Body of pancreas (tissue), 4 donors: ENCODE measurements at regions not wholly inside any gene's neighbourhood (a gene's known extent, or its start where the extent isn't known, plus 50 kb on each side); places are given as distances from the start of the nearest gene placed in this dataset.

Experiments
- ATAC-seq: fragments of 150-250 bp; one replicate; pipeline ENCODE4 v1.9.1; 2016
- DNase-seq, 4 donors: peaks; one replicate each; pipeline ENCODE4 v3.0.0-alpha.2; 2019
- H3K27ac ChIP-seq, 4 donors: fragments of 200-600 bp; sonication (generic); 1 replicate in 3 of 4; 2 replicates in 1 of 4; pipeline versions ENCODE4 v1.5.1 to v1.6.1; 2016 to 2019; ENCODE audit warnings: mild to moderate bottlenecking in 1 of 4, mixed read lengths in 1 of 4, moderate library complexity in 1 of 4
- H3K27me3 ChIP-seq, 2 donors: fragments of 200-600 bp; sonication (generic); one replicate each; pipeline ENCODE4 v1.6.0; 2016; ENCODE audit warnings: mild to moderate bottlenecking in 1 of 2
- H3K36me3 ChIP-seq, 2 donors: fragments of 200-600 bp; sonication (generic); replicated peaks in 1 of 2; 2 replicates each; pipeline ENCODE4 v1.5.1; 2016; ENCODE audit warnings: low read depth in 2 of 2; ENCODE audit not compliant: insufficient read depth in 1 of 2
- H3K4me1 ChIP-seq: fragments of 200-600 bp; sonication (generic); one replicate; pipeline ENCODE4 v1.6.0; 2016
- H3K4me3 ChIP-seq, 2 donors: fragments of 200-600 bp; sonication (generic); 1 replicate in 1 of 2; 2 replicates in 1 of 2; pipeline ENCODE4 v1.5.1; 2016 to 2019
- H3K9me3 ChIP-seq, 3 donors: fragments of 200-600 bp; sonication (generic); 1 replicate in 2 of 3; 2 replicates in 1 of 3; pipeline ENCODE4 v1.5.1; 2016
- POLR2A ChIP-seq, 3 donors: fragments of 450-650 bp; IDR thresholded peaks; one replicate each; pipeline ENCODE4 v1.6.1; 2016; ENCODE audit warnings: antibody characterized with exemption in 3 of 3, mild to moderate bottlenecking in 2 of 3
- WGBS, 2 donors: methylation state at CpG; one replicate each; pipeline ENCODE4 v1.1.5; 2017; 5-methylcytosine and 5-hydroxymethylcytosine counted together
- intact Hi-C: fragments of 100-400 bp; cut with DNase I; formaldehyde crosslinking; loops from one replicate; pipeline ENCODE4 v1.15.1; 2023
- TF ChIP-seq, protein P1 (sequence below), 7 experiments: fragments of 450-650 bp in 4 of 7; fragments of 200-600 bp in 3 of 7; sonication (generic) in 3 of 7; IDR thresholded peaks; one replicate each; pipeline ENCODE4 v1.5.1; 2016 to 2019; ENCODE audit warnings: antibody characterized with exemption in 7 of 7

DNA sequence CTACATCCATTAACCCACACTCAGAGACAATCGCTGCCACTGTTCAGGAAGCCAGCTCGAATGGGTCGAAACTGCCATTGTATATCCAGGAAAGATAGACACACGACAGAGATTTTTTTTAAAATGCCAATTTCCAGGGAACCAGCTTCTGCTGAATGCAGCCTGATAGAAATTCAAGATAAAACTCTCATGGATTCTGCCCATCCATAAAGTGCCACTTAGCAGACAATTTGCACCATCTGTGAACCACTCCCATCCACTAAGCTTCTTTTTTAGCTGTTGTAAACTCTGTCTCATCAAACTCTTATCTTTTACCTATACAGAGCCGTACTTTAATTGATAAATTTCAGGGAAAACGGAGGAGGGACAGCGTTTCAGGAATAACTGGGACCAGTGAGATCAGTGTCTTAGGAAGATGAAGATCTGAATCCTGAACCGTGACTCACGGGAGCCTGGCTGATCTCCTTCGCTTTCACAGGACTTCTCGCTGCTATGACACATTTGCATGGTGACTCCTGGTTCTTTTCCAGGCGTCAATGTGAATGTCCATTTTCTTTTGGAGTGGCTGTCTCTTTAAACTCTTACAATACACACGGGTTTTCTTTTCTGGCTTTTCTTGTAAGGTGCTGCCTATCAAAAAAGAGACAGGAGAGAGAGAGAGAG lies 103.4 kb downstream of the FAM204A start:
- H3K4me1 ChIP-seq, result no peaks in the 10 kb centered on the region
- WGBS, 2 donors, result 23 to 30% methylated on average over 13 of the region's 13 CpGs
- no peaks in the 10 kb centered on the region for H3K9me3 ChIP-seq
- TF ChIP-seq, protein P1, sequence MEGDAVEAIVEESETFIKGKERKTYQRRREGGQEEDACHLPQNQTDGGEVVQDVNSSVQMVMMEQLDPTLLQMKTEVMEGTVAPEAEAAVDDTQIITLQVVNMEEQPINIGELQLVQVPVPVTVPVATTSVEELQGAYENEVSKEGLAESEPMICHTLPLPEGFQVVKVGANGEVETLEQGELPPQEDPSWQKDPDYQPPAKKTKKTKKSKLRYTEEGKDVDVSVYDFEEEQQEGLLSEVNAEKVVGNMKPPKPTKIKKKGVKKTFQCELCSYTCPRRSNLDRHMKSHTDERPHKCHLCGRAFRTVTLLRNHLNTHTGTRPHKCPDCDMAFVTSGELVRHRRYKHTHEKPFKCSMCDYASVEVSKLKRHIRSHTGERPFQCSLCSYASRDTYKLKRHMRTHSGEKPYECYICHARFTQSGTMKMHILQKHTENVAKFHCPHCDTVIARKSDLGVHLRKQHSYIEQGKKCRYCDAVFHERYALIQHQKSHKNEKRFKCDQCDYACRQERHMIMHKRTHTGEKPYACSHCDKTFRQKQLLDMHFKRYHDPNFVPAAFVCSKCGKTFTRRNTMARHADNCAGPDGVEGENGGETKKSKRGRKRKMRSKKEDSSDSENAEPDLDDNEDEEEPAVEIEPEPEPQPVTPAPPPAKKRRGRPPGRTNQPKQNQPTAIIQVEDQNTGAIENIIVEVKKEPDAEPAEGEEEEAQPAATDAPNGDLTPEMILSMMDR (IDR thresholded peaks at IDR 0.05), result no peak
- TF ChIP-seq POLR2A (IDR thresholded peaks at IDR 0.05), result no peak
- H3K36me3 ChIP-seq, result no peaks in the 10 kb centered on the region
- peaks cover 0 to 24% of the 10 kb centered on the region in 2 donors for H3K27me3 ChIP-seq
- no peak overlapping the region for H3K4me3 ChIP-seq
- intact Hi-C loops, result loop anchor here (5.0 kb wide), 1 partner anchor 746 kb away; no protein-coding TSS in a partner anchor
- DNase-seq (no peak), ATAC-seq (no peak)
- no peak overlapping the region for H3K27ac ChIP-seq

DNA sequence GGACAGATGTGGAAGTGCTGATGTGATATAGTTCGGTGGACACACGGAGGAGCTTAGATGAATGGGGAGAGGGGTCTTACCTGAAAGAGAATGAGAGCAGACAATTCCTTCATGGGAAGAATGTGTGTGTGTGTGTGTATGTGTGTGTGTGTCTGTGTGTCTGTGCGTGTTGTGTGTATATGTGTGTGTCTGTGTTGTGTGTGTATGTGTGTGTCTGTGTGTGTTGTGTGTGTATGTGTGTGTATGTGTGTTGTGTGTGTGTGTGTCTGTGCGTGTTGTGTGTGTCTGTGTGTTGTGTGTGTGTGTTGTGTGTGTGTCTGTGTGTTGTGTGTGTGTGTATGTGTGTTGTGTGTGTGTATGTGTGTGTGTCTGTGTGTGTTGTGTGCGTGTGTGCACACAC lies 104.2 kb downstream of the FAM204A start:
- Histone ChIP-seq H3K27me3 (peaks cover 0 to 24% of the 10 kb centered on the region in 2 donors), H3K4me1 (no peaks in the 10 kb centered on the region), H3K36me3 (no peaks in the 10 kb centered on the region), H3K9me3 (no peaks in the 10 kb centered on the region), H3K27ac (no peak overlapping the region), H3K4me3 (no peak overlapping the region)
- TF ChIP-seq, protein P1 (IDR thresholded peaks at IDR 0.05), result no peak
- no peak for TF ChIP-seq POLR2A (IDR thresholded peaks at IDR 0.05)
- 43 to 45% methylated on average over 5 of the region's 5 CpGs for WGBS, 2 donors
- no peak for ATAC-seq
- intact Hi-C loops, result loop anchor here (5.0 kb wide), 1 partner anchor 746 kb away; no protein-coding TSS in a partner anchor
- DNase-seq, result no peak

DNA sequence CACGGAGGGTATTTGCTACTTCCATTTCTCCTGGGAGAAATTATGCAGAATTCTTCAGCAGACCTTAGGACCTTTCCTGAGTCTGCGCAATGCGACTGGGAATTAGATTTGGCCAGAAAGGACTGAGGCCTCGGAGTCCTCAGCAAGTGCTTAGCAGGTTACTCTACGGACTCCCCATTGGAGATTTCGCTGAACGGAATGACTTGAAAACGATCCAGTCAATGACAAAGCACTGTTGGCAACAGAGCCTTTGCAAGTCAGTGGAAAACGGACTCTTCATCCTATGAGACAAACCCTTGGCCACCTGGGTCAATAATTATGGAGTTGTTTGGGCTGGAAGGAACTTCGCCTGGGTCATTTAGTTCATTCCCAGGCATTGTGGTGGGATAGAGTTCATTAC lies 107.4 kb downstream of the FAM204A start:
- ATAC-seq (no peak), DNase-seq (no peak)
- no peaks in the 10 kb centered on the region for H3K36me3 ChIP-seq
- no peaks in the 10 kb centered on the region for H3K9me3 ChIP-seq
- intact Hi-C loops, result loop anchor here (5.0 kb wide), 1 partner anchor 742 kb away; no protein-coding TSS in a partner anchor
- no peak overlapping the region for H3K27ac ChIP-seq
- H3K4me3 ChIP-seq, result no peak overlapping the region
- H3K27me3 ChIP-seq, result peaks cover 0 to 11% of the 10 kb centered on the region in 2 donors
- 44 to 46% methylated on average over 10 of the region's 10 CpGs for WGBS, 2 donors
- TF ChIP-seq, protein P1 (IDR thresholded peaks at IDR 0.05), result no peak
- no peak for TF ChIP-seq POLR2A (IDR thresholded peaks at IDR 0.05)
- H3K4me1 ChIP-seq, result no peaks in the 10 kb centered on the region

DNA sequence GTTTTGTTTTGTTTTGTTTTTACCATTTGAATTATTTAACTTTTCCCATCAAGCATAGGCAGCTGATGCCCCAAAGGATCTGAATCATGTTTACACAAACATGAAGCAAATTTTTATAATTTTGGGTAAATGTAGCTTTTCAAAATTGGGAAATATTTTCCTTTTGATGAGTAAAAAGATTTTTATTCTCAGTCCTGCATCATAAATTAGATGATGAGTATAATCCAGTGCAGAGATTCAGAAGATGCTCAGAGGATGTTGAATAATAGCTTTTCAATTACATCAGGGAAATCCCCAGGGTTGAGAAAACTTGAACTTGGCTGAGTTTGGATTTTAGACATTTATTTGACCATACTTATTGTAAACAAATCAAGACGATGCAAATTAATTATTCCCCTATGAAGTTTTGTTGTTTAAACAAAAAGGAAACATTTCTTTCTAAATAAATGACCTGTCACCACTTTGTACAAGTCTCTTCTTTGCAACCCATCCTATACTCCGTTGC lies 121.7 kb downstream of the FAM204A start:
- no peak overlapping the region for H3K4me3 ChIP-seq
- H3K27me3 ChIP-seq, result no peaks in the 10 kb centered on the region
- no peaks in the 10 kb centered on the region for H3K4me1 ChIP-seq
- ATAC-seq (no peak), DNase-seq (no peak)
- TF ChIP-seq, protein P1 (IDR thresholded peaks at IDR 0.05), result no peak
- no peak for TF ChIP-seq POLR2A (IDR thresholded peaks at IDR 0.05)
- 38 to 40% methylated on average over 2 of the region's 2 CpGs for WGBS, 2 donors
- intact Hi-C loops, result no loop called here
- no peaks in the 10 kb centered on the region for H3K9me3 ChIP-seq
- no peak overlapping the region for H3K27ac ChIP-seq
- H3K36me3 ChIP-seq, result no peaks in the 10 kb centered on the region

DNA sequence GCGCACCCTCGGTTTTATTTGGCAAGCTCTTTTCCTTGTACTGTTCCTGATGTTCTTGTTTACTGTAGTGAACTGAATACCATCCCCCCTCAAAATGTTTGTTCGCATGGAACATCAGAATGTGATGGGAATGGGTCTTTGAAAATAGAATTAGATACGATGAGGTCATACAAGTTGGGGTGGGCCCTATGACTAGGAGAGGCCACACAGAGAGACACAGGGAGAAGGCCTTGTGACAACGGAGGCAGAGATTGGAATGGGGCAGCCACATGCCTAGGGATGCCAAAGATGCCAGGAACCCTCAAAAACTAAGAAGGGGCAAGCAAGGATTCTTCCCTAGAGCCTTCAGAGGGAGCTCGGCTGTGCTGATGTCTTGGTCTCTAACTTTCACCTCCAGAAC lies 123.6 kb downstream of the FAM204A start:
- no peak overlapping the region for H3K4me3 ChIP-seq
- H3K4me1 ChIP-seq, result no peaks in the 10 kb centered on the region
- intact Hi-C loops, result no loop called here
- no peaks in the 10 kb centered on the region for H3K9me3 ChIP-seq
- no peaks in the 10 kb centered on the region for H3K36me3 ChIP-seq
- no peak overlapping the region for H3K27ac ChIP-seq
- WGBS, 2 donors, result 72 to 78% methylated on average over 6 of the region's 6 CpGs
- no peaks in the 10 kb centered on the region for H3K27me3 ChIP-seq
- DNase-seq (no peak), ATAC-seq (no peak)
- TF ChIP-seq, protein P1 (IDR thresholded peaks at IDR 0.05), result no peak
- TF ChIP-seq POLR2A (IDR thresholded peaks at IDR 0.05), result no peak
